Medulla oblongata (tissue), 1 donor: ENCODE measurements at regions not wholly inside any gene's neighbourhood (a gene's known extent, or its start where the extent isn't known, plus 50 kb on each side); places are given as distances from the start of the nearest gene placed in this dataset.
"Not testable (repeated sequence)": the region's sequence is repeated elsewhere in the genome, so short reads cannot be mapped to it uniquely, and the experiment has no call there.

Source experiments
- DNase-seq: peaks from one replicate; pipeline ENCODE4 v3.0.0-alpha.2; 2015; ENCODE audit errors: extremely low spot score

- DNase-seq = no peak
These were observed 180.6 kb downstream of the COPRS start for GRCh38 chr17:31678431-31678830.

- no peak for DNase-seq
These were observed 181.4 kb downstream of the COPRS start for GRCh38 chr17:31677681-31678080.

DNA sequence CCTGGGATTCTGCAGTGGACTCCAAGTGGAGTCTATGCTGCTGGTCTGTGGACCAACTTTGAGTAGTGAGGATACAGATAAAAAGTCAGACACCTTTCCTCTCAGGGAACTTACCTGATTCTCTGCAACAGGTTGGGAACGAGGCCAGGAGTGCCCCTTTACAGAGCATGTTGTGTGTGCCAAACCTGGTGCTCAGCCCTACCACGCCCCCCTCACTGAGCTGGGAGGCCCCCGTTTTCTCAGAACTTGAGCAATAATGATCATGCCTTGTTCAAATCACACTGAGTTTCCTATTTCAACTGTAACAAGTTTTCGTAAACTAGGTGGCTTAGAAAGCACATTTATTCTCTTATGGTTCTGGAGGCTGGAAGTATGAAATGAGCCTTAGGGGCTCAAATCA lies 182.0 kb downstream of the COPRS start:
- DNase-seq = no peak

DNA sequence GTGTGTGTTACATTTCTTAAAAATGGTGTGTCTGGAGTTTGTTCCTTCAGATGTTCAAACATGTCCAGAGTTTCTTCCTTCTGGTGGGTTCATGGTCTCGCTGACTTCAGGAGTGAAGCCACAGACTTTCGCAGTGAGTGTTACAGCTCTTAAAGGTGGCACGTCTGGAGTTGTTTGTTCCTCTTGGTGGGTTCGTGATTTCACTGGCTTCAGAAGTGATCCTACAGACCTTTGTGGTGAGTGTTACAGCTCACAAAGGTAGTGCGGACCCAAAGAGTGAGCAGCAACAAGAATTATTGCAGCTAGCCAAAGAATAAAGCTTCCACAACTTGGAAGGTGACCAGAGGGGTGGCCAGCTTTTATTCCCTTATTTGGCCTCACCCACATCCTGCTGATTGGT lies 183.7 kb downstream of the COPRS start:
- not testable (repeated sequence) for DNase-seq

- DNase-seq = no peak
These were observed 184.2 kb downstream of the COPRS start for GRCh38 chr17:31674717-31675349.

GRCh38 chr17:31674305-31674704 lies 184.7 kb downstream of the COPRS start:
- DNase-seq = no peak

DNA sequence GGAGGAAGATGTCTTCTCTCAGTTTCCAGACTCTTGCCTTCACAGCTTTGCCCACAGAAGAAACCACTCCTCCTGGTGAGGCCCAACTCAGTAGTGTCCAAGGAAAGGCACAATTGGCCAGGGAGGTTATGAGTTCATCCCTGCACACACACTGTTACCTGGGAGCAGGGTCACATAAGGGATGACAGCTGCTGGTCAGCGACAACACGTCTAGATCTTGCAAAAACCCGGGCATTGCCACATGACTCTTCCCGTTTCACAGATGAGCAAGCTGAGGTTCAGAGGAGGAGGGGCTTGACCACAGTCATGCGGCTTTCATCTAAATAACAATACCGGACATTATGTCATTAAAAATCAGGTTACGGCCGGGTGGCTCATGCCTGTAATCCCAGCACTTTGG lies 186.0 kb downstream of the COPRS start:
- DNase-seq = no peak

- no peak for DNase-seq
These were observed 186.8 kb downstream of the COPRS start for GRCh38 chr17:31672161-31672819.

- DNase-seq = no peak
These were observed 195.5 kb downstream of the COPRS start for GRCh38 chr17:31663576-31663975.

DNA sequence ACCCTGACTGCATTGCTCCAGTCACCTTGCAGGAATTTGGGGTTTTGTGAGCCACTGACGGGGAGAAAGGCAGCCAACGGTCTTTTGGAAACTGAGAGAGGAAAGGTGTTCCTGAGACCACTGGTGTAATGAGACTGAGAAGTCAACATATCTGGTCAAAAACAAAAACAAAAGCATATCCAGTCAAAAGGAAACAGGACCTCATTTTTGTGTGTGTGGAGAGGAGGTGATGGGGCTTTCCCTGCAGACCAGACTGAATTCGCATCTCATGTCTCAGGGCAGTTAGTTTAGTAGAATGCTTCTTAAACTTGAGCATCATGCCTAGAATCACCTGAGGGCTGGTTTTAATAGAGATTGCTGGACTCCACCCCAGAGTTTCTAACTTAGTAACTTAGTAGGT lies 198.4 kb downstream of the COPRS start:
- DNase-seq = no peak

DNA sequence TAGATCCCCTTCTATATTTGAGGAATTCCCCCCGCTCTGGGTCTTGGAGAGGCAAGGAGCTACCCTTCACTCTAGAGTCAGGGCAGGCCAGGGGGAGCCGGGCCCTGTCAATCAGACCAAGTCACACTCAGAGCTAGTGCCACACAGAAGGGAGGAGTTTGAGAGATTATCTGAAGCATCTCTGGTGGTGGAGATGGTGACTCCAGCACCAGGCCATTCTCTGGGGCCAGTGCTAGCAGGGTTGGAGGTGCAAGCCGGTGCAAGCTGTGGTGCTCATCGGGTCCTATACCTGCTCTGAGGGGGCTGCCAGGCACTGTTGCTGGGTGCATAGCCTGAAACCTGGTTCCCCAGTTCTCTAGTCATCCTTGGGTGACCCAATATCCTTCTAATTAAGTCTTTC lies 201.2 kb downstream of the COPRS start:
- no peak for DNase-seq

GRCh38 chr17:31654936-31655335 lies 204.1 kb downstream of the COPRS start:
- no peak for DNase-seq

DNA sequence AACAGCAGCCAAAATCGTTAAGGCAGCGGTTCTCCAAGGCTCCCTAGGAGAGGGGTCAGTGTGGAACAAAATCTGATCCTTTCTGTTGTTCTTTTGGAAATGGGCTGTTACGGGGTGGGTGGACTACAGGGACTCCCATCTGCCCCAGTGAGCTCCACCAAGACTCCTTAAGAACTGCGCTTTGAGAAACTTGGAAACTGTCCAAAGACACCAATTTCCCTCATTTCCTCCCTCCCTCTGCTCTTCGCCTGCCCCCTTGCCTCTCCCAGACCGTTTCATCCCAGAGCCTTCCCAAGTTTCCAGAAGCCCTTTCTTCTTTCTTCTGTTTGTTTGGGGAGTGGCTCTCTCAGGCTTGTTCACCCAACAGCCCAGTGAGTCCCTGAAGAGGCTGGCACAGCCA lies 205.4 kb downstream of the COPRS start:
- DNase-seq = no peak

DNA sequence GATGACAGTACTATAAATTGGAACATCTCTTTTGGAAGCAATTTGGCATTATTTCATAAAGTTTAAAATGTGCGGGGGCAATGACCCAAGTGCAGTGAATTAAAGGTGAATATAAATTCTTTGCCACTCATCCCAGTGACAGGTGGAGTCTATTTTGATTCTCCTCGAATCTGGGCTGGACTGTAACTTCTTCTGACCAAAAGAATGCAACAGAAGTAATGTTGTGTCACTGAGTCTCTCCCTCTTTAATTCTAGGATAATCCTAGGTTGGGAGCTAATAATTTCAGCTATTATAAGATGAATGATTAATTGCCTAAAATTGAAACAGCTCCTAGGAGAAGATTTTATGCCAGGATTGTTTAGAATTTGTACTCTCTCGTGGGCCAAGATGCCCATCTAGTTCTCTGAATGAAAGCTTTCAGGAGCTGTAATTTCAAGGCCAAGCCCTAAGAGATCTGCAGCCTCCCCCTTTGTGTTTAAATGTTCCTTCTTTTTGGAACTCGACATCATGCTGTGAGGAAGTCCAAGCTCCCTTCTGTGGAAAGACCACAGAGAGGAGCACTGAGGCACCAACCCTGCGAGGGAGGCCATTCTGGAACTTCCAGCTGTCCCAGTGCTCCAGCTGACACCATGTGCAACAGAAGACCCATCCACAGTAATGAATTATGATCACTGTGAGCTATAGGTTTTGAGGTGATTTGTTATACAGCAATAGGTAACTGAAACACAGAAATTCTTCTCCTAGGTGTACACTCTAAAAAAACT lies 208.1 kb downstream of the COPRS start:
- DNase-seq = no peak

GRCh38 chr17:31649302-31649701 lies 209.7 kb downstream of the COPRS start:
- no peak for DNase-seq

- no peak for DNase-seq
These were observed 211.4 kb downstream of the COPRS start for GRCh38 chr17:31647661-31648060.

DNA sequence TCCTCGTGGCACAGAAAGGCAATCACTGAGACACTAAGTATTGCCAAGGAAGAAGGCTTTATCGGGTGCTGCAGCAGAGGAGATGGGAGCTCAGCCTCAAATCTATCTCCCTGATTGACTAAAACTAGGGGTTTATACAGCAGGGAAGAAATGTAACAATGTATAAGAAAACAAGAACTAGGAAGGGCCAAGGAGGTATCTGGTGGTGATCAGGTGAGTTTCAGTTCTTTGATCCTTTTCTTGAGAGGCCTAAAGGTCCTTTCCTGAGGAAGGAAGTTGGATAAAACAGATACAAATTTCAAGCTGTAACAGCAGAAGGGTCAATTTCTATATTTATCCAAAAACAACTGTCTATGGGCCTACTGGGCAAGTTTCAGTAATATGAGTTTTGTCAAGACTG lies 212.4 kb downstream of the COPRS start:
- no peak for DNase-seq

DNA sequence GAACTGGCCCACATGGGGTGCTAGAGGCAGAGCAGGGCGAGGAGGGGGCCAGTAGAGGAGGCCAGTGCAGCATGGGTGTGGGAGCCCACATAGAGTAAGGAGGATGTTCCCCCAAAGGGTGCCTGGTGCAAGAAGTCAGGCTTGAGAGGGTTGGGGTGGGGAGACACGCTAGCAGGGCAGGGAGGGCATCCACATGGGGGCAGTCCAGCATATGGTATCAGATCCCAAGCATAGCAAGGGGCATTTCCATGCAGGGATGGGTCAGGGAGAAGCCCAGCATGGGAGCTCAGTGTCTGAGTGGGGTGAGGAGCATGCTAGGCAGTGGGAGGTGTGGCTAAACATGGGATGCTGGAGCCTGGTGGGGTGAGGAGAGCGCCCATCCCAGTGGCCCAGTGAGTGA lies 213.7 kb downstream of the COPRS start:
- DNase-seq = no peak

- no peak for DNase-seq
These were observed 227.3 kb downstream of the COPRS start for GRCh38 chr17:31631766-31632165.

DNA sequence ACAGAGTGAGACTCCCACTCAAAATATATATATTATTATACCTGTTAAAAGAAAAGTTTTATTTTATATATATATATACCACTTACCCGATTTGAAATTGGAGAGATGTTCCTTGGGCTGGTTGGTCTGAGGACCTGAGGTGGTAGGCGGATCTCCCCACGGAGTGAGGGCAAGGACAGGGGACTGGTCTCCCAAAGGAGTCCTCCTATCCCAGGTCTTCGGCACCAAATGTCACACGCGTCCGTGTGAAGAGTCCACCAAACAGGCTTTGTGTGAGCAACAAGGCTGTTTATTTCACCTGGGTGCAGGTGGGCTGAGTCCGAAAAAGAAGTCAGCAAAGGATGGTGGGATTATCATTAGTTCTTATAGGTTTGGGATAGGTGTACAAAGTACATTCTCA lies 228.2 kb downstream of the COPRS start:
- not testable (repeated sequence) for DNase-seq

DNA sequence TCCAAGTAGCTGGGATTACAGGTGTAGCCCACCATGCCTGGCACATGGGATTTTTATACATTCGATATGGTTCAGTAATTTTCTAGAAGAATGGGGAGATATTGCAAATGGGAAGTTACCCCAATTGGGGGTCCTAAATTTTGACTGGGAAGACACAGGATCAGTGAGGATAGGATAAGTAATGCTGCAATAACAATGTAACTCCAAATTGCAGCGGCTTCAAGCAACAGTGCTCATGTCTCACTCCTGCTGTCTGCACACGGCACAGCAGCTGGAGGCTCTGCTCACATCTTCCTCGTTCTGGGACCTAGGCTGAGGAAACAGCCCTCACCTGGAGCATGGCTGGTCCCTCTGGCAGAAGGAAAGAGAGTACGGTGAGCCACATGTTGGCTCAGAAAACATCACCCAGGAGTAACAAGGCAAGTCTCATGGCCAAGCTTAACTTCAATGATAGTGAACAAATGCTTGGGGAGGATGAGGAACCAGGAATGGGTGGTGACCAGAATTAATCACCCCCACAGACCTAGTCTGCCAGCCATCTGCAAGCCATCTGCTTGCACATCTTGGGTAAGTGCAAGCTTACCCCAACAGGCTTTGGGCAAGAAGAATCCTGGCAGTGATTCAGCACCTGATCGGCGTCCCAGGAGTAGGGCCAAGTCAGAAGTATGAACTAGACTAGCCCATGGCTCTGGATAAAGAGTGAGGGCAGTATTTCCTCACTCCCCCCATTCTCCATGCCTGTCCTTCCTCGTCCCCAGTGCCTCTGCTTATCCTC lies 229.2 kb downstream of the COPRS start:
- DNase-seq = no peak

DNA sequence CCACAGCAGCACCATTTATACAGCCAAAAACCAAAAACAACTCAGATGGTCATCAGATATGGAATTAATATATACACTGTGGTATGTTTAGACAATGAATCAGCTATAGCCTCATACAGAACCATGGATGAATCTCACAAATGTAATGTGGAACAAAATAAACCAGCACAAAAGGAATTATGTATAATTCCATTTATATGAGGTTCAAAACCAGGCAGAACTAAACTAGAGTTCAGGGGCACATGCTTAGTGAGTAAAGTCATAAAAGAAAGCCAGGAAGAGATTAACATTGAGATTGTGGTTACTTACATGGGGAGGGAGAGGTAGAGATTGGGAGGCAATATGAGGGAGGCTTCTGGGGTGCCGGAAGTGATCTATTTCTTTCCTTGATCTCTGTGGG lies 231.1 kb downstream of the COPRS start:
- no peak for DNase-seq
